ENCODE measurements at regions not wholly inside any gene's neighbourhood (a gene's known extent, or its start where the extent isn't known, plus 50 kb on each side); places are given as distances from the start of the nearest gene placed in this dataset.
"Not testable (repeated sequence)": the region's sequence is repeated elsewhere in the genome, so short reads cannot be mapped to it uniquely, and the experiment has no call there.

DNA sequence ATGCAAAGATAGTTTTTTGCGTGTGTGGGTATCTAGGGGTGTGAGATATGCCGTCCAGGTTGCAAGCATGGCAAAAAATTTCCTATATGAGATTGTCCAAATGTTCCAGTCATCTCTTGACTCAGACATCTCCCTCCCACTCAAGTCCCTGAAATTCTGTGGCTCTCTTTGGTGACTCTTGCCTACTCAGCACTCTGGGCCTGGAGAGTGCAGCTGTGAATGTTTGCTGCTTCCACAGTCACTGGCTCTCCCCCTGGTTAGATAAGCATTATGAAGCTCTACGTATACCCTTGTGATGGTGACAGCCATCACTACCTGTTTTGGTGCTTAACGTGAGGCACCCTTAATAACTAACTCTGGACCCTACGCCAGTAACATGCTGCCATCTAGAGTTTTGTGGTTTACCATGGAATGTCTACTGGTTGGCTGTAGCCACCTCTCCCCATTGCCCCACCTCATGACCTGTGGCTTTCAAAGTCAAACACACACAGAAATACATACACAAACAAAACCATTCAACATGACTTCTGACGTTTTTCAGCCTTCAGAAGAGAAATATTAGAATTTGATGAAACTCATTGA, 621.9 kb upstream of the CITED2 start:
- DNase-seq (ENCODE audit: low read depth in 2 of 2) = no peak

DNA sequence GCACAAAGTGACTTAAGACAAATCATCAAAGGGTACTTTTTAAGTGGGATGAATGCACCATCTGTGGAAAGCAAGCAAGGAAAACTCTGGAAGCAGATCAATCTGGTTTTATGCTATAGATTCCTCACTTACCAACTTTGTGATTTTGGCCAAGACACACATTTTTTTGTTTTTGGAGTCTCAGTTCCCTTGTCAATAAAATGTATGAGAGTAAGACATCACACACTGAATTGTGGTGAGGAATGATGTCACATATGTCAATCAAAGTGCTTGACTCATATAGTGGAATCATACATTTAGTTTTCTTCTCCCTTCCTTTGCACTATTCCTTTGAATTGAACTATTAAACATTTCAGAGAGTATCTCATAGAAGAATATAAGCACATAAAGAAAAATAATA, 620.5 kb upstream of the CITED2 start:
- no peak for DNase-seq (ENCODE audit: low read depth in 2 of 2)

DNA sequence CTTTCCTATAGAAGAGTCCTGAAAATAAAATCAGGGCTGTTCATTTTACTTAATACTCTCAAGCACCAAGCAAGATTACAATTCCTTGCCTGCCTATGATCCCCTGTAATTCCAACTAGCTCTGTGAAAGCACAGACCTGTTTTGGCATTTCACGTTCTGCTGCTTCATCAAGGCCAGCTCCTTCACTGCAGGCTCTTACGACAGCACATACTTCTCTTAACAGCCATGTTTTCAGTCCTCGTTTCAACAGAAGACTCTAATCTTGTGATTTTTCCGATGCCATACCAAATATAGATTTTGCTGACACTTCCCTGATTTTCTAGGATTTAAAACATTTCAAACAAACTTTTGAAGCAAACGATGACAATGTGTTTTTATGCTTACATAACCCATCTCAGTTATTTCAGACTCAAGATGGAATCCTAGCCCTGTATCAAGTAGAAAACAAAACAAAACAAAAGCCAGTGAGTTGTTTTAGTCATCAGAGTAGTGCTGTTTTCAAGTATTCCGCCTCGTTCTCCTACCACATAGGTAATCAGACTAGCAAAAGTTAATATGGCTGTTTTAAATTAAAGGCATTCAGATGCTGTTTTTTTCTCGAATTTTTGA, 616.5 kb upstream of the CITED2 start:
- DNase-seq (ENCODE audit: low read depth in 2 of 2) = no peak

- DNase-seq (ENCODE audit: low read depth in 2 of 2) = no peak
These were observed 615.7 kb upstream of the CITED2 start for GRCh38 chr6:139990026-139990686.

- DNase-seq (ENCODE audit: low read depth in 2 of 2) = no peak
These were observed 614.2 kb upstream of the CITED2 start for GRCh38 chr6:139988685-139989084.

- no peak for DNase-seq (ENCODE audit: low read depth in 2 of 2)
These were observed 612.6 kb upstream of the CITED2 start for GRCh38 chr6:139987091-139987490.

- DNase-seq (ENCODE audit: low read depth in 2 of 2) = no peak
These were observed 610.9 kb upstream of the CITED2 start for GRCh38 chr6:139985236-139985815.

GRCh38 chr6:139984317-139984716, 609.9 kb upstream of the CITED2 start:
- no peak for DNase-seq (ENCODE audit: low read depth in 2 of 2)

DNA sequence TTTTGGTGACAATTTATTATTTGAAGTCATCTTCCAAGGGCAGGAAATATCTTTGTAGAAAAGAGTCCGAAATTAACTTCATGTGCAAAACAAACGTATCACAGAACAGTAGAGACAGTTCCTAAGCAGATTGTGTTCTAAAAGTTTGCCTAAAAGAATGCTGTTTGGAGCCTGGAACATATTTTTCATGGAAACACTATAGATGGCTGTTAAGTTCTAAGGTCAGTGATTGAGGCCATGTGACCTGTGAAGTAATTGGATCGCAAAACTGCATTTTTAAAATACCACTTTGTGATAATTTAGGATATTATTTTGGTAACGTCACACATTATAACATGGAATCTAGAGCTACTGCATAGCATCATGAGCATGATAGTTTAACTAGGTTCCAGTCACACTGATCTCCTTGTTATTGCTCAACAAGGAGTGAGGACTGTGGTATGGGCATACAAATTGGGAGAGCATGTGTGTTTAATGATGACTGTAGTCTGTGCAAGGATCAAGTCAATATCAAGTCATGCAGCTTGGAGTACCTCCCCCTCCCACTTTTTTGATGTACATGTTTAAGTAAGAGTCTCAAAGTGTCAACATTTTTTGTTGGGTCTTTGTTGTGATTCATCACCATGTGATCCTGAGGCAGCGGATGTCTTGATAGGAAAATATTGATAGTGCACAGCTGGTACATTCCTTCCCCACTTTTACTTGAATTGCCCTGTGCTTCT, 609.3 kb upstream of the CITED2 start:
- no peak for DNase-seq (ENCODE audit: low read depth in 2 of 2)

DNA sequence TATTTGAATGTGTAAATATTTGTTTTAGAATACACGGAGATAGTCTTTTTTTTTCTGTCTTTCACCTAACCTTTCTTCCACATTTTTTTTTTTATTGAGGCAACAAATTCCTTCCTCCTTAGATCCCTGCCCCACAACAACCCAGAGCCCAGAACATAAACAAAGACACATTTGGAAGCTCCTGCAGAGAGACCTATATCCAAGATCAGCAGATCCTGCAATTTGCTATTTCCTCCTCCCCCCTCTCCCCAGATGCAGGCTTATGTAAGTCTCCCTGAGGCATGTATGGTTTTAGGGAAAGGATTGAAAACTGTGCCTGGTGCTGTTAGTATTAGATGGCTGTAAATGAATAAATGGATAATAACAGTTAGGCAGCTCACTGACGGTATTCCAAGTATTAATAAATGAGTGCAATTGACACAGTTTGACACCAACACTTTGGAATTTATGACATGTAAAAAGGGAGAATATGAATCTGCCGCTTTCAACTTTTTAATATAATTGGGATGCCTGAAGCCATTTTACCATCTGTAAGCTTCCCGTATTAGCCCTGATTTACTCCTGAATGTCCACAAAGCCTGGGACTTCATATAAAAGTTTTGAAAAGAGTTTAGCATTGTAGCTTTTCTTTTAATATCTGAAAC, 608.3 kb upstream of the CITED2 start:
- DNase-seq (ENCODE audit: low read depth in 2 of 2) = no peak

- DNase-seq (ENCODE audit: low read depth in 2 of 2) = no peak
These were observed 607.7 kb upstream of the CITED2 start for GRCh38 chr6:139982195-139982594.

GRCh38 chr6:139981768-139982181, 607.3 kb upstream of the CITED2 start:
- DNase-seq (ENCODE audit: low read depth in 2 of 2) = no peak

DNA sequence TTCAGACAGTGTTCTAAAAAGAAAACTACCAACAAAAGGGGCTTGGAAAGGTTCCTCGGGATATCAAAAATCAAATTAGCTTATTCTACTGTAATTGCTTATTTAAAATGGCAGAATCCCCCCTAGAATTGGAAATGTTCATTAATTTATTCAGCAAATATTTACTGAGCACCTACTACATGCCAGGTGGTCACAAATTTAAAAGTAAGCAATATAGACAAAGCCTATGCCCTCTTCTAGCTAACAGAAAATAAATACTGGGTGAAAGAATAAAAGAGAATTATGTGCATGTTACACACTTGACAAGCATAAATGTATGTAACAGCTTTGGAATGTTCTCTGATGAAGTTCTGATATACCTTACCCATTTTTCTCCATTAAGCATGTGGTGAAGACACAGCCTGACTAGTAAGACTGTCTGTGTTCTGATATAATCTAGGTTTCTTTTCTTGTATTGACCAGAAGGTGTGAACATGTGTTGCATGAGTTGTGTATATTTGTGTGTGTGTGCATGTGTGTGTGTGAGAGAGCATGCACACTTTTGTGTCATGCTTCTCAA, 606.7 kb upstream of the CITED2 start:
- no peak for DNase-seq (ENCODE audit: low read depth in 2 of 2)

- DNase-seq (ENCODE audit: low read depth in 2 of 2) = not testable (repeated sequence)
These were observed 606.2 kb upstream of the CITED2 start for GRCh38 chr6:139980631-139981030.

- DNase-seq (ENCODE audit: low read depth in 2 of 2) = no peak
These were observed 604.7 kb upstream of the CITED2 start for GRCh38 chr6:139979021-139979725.

DNA sequence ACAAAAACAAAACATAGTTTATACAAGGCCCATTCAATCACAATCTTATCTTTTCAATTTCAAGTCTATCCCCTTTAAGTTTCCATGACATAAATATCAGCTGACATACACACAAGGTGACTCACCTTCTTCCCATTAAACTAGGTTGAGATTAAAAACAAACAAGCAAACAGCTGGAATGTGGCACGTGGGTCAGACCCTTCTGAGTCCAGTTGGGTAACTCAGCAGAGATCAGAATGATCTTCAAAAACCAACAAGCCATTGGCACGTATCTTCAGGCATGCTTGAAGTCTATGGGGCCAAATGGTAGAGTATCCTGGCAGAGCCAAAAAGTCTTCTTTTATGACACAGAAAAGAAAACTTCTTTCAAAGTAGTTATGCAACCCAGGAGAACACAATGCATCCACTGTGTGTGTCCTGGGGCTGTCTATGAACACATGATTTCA, 603.5 kb upstream of the CITED2 start:
- DNase-seq (ENCODE audit: low read depth in 2 of 2) = no peak

DNA sequence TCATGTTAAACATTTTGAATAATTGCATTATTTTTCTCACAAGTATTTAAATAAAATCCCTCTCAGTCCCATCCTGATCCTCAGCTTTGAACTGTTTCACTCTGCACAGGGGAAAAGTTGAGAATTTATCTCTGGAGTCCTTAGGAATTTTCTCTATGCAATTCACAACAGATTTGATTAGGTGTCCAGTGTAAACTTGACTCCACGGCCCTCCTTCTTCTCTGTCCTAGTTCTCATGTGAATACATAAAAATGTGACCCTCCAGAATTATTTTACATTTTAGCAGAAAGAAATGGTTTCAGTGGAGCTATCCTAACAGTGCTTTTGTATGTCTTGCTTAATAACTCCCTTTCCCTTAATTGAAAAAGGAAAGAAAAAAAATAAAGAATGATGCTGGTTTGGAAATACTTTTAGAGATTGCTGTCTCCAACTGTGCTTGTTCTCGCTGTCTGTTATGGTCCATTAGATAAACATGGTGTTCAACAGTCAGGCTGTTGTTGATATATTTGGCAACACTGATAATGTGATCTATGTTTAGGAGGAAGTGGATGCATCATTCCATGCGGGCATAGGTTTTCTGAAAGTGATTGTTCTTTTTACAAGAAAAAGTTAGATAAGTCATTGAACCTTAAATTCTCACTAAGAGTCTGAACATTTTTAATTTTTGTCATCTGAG, 599.4 kb upstream of the CITED2 start:
- DNase-seq (ENCODE audit: low read depth in 2 of 2) = no peak

- no peak for DNase-seq (ENCODE audit: low read depth in 2 of 2)
These were observed 597.7 kb upstream of the CITED2 start for GRCh38 chr6:139972116-139972515.

DNA sequence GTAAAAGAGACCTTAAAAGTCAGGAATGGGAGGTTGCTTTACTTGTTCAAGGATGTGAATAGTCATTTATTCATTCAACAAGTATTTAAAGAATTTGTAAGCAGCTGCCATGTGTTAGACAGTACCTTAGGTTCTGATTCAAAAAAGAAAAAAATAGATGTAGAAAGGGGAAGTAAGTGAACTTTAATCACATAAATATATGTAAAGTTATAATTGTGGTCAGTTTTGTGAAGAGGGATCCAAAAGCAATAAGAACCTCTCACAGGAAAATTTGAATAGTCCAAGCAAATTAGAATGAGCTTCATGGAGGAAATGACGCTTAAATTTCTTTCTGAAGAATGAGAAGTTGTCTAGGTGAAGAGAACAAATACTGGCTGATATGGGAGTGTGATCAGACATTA, 596.1 kb upstream of the CITED2 start:
- DNase-seq (ENCODE audit: low read depth in 2 of 2) = no peak

GRCh38 chr6:139967497-139967896, 593.0 kb upstream of the CITED2 start:
- DNase-seq (ENCODE audit: low read depth in 2 of 2) = no peak
